ENCODE measurements at regions not wholly inside any gene's neighbourhood (a gene's known extent, or its start where the extent isn't known, plus 50 kb on each side); places are given as distances from the start of the nearest gene placed in this dataset.

DNA sequence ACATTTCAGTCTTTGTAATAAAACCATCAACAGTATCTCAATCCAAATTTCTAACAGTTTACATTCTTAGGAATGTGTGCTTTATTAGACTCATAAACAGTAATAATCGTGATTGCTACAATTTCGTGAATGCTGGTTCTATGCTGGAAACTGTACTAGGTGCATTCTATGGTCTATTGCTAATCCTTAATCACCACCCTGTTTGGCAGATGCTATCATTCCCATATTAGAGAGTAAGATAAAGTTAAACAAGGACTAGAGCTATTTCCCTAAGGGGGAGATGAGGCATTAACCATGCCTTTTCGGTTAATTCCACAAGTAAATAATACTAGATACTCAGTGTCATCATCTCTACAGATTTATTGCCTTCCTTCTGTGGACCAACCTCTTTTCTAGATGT lies 244.0 kb downstream of the PAX3 start:
- no peak for DNase-seq (ENCODE audit: low read depth)
- Histone ChIP-seq H3K36me3 (ENCODE audit: control insufficient read depth, insufficient read depth, low read length) (no peaks in the 10 kb centered on the region), H3K4me3 (ENCODE audit: low read depth, low read length) (no peak overlapping the region), H3K27me3 (ENCODE audit: control insufficient read depth, insufficient read depth, low read length) (peaks cover 6% of the 10 kb centered on the region)
- TF ChIP-seq, protein P1, sequence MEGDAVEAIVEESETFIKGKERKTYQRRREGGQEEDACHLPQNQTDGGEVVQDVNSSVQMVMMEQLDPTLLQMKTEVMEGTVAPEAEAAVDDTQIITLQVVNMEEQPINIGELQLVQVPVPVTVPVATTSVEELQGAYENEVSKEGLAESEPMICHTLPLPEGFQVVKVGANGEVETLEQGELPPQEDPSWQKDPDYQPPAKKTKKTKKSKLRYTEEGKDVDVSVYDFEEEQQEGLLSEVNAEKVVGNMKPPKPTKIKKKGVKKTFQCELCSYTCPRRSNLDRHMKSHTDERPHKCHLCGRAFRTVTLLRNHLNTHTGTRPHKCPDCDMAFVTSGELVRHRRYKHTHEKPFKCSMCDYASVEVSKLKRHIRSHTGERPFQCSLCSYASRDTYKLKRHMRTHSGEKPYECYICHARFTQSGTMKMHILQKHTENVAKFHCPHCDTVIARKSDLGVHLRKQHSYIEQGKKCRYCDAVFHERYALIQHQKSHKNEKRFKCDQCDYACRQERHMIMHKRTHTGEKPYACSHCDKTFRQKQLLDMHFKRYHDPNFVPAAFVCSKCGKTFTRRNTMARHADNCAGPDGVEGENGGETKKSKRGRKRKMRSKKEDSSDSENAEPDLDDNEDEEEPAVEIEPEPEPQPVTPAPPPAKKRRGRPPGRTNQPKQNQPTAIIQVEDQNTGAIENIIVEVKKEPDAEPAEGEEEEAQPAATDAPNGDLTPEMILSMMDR (IDR thresholded peaks at IDR 0.05; ENCODE audit: insufficient read depth, low read depth, low read length), result no peak
- CTCF ChIA-PET, result interaction anchor here (2.0 to 2.5 kb wide), 2 partner anchors 11 to 16 kb away, joined by 5 to 7 read pairs; no protein-coding TSS in a partner anchor
- POLR2A ChIA-PET, result no interaction called here

- ChIA-PET CTCF (interaction anchor here (1.0 to 1.7 kb wide), 3 partner anchors 15 to 558 kb away, joined by 3 to 7 read pairs (median 3); no protein-coding TSS in a partner anchor), POLR2A (no interaction called here)
- TF ChIP-seq, protein P1 (IDR thresholded peaks at IDR 0.05; ENCODE audit: insufficient read depth, low read depth, low read length), result no peak
- Histone ChIP-seq H3K27me3 (ENCODE audit: control insufficient read depth, insufficient read depth, low read length) (peaks cover 6% of the 10 kb centered on the region), H3K36me3 (ENCODE audit: control insufficient read depth, insufficient read depth, low read length) (no peaks in the 10 kb centered on the region), H3K4me3 (ENCODE audit: low read depth, low read length) (no peak overlapping the region)
- DNase-seq (ENCODE audit: low read depth), result no peak
Measured at GRCh38 chr2:222052934-222053367, 245.8 kb downstream of the PAX3 start.

DNA sequence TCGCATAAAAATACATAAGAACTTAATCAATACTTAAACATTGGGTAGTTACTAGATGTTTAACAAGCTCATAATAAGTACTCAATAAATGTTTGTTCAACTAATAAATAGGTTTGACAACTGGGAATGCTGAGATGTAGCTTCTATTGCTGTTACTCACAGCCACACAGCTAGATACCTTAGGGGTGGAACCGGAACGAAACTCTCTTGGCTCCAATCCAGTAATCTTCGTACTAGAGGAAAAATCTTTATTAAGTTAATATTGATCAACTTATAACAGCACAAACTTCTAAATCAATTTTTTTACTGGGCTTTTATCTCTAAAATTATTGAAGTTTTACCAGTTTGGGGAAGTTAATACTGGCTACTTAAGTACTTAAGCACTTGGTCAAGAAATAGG lies 247.8 kb downstream of the PAX3 start:
- DNase-seq (ENCODE audit: low read depth), result no peak
- ChIA-PET CTCF (interaction anchor here (0.8 kb wide), 1 partner anchor 13 kb away, joined by 3 read pairs; no protein-coding TSS in a partner anchor), POLR2A (no interaction called here)
- H3K4me3 ChIP-seq (ENCODE audit: low read depth, low read length), result no peak overlapping the region
- peaks cover 5% of the 10 kb centered on the region for H3K27me3 ChIP-seq (ENCODE audit: control insufficient read depth, insufficient read depth, low read length)
- TF ChIP-seq, protein P1 (IDR thresholded peaks at IDR 0.05; ENCODE audit: insufficient read depth, low read depth, low read length), result no peak
- H3K36me3 ChIP-seq (ENCODE audit: control insufficient read depth, insufficient read depth, low read length), result no peaks in the 10 kb centered on the region

DNA sequence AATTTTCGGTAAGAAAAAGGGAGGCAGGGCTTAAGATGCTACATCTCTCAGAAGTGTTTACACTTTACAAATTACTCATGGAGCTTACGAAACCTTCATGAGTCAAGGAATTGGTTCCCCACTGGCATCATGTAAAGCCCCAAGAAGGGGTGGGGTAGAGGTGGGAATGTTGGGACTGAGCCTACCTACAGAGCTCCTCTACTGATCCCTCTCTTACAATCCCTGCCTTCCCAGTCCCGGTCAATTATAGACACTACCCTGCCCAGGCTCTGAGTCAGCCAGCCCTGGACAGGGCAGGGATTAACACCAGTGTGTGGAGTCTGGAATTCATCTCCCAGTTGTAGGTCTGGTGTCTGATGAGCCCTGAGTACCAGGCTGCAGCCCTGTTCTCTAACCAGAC lies 248.9 kb downstream of the PAX3 start:
- H3K36me3 ChIP-seq (ENCODE audit: control insufficient read depth, insufficient read depth, low read length), result no peaks in the 10 kb centered on the region
- H3K27me3 ChIP-seq (ENCODE audit: control insufficient read depth, insufficient read depth, low read length), result peaks cover 2% of the 10 kb centered on the region
- ChIA-PET POLR2A (no interaction called here), CTCF (interaction anchor here (1.1 kb wide), 1 partner anchor 44 kb away, joined by 3 read pairs; no protein-coding TSS in a partner anchor)
- TF ChIP-seq, protein P1 (IDR thresholded peaks at IDR 0.05; ENCODE audit: insufficient read depth, low read depth, low read length), result no peak
- DNase-seq (ENCODE audit: low read depth), result no peak
- no peak overlapping the region for H3K4me3 ChIP-seq (ENCODE audit: low read depth, low read length)

- TF ChIP-seq, protein P1 (IDR thresholded peaks at IDR 0.05; ENCODE audit: insufficient read depth, low read depth, low read length), result no peak
- CTCF ChIA-PET, result interaction anchor here (2.5 kb wide), 1 partner anchor 19 kb away, joined by 13 read pairs; no protein-coding TSS in a partner anchor
- Histone ChIP-seq H3K4me3 (ENCODE audit: low read depth, low read length) (no peak overlapping the region), H3K27me3 (ENCODE audit: control insufficient read depth, insufficient read depth, low read length) (peaks cover 4% of the 10 kb centered on the region; the same call in 1 of the 2 replicates), H3K36me3 (ENCODE audit: control insufficient read depth, insufficient read depth, low read length) (no peaks in the 10 kb centered on the region)
- POLR2A ChIA-PET, result no interaction called here
- DNase-seq (ENCODE audit: low read depth), result no peak
Measured at GRCh38 chr2:222043897-222044296, 254.9 kb downstream of the PAX3 start.

Measured in BJ (cell line).